HepG2 (cell line): ENCODE measurements at regions not wholly inside any gene's neighbourhood (a gene's known extent, or its start where the extent isn't known, plus 50 kb on each side); places are given as distances from the start of the nearest gene placed in this dataset.

Source experiments
- ATAC-seq: fragments of 200-7000 bp; cut with Tn5 transposase; 3 replicates; pipeline ENCODE4 v1.9.1; 2020; ENCODE audit warnings: mild to moderate bottlenecking, moderate library complexity
- BruUV-seq: library from RNA; stranded (reverse); fragments of 400-500 nt; replicated peaks from 2 replicates; lab custom pipeline; 2021; lab: Mats Ljungman, UMichigan
- CTCF ChIA-PET: fragments of 300-600 bp; formaldehyde crosslinking; extraction: SDS; loops from one replicate; lab custom pipeline; 2021; ENCODE audit warnings: low total read pairs, inconsistent platforms, low intra/inter-chr PET ratio; lab: Yijun Ruan, JAX
- POLR2A ChIA-PET: fragments of 350-600 bp; sonication (Branson Sonifier 250); formaldehyde crosslinking; loops from one replicate; lab custom pipeline; 2020; ENCODE audit warnings: antibody characterized with exemption, inconsistent platforms; lab: Yijun Ruan, JAX
- DNase-seq: peaks from one replicate; pipeline ENCODE4 v3.0.0-alpha.2; 2015; ENCODE audit warnings: low spot score
- FAIRE-seq: peaks from 3 replicates; lab custom pipeline; 2011; peaks lifted over from hg19 to GRCh38; lab: Jason Lieb, UNC
- H2AFZ ChIP-seq: one replicate; pipeline ENCODE4 v1.6.1; 2011; ENCODE audit warnings: low read length, inconsistent platforms
- H3K27ac ChIP-seq: fragments of 300-600 bp; 3 replicates; pipeline ENCODE4 v1.8.0; 2011; ENCODE audit warnings: mixed run types, mild to moderate bottlenecking, mixed read lengths, low read length, inconsistent platforms; ENCODE audit not compliant: insufficient read depth; ENCODE audit errors: extremely low read length
- H3K27me3 ChIP-seq, 2 experiments: fragments of 200-600 bp in 1 of 2; 2 replicates in 1 of 2; 3 replicates in 1 of 2; pipeline versions ENCODE4 v1.6.0 to v1.8.0; 2011; ENCODE audit warnings: low read length in 2 of 2, mild to moderate bottlenecking in 2 of 2, moderate library complexity in 2 of 2, inconsistent platforms in 1 of 2; ENCODE audit not compliant: insufficient read depth in 2 of 2, control insufficient read depth in 1 of 2
- H3K36me3 ChIP-seq, 2 experiments: fragments of 200-600 bp in 1 of 2; replicated peaks in 1 of 2; 2 replicates in 1 of 2; 3 replicates in 1 of 2; pipeline versions ENCODE4 v1.5.1 to v1.8.0; 2011; ENCODE audit warnings: low read length in 2 of 2, inconsistent platforms in 1 of 2; ENCODE audit not compliant: insufficient read depth in 2 of 2, control insufficient read depth in 1 of 2
- H3K4me1 ChIP-seq: 2 replicates; pipeline ENCODE4 v1.5.1; 2012; ENCODE audit warnings: low read length, inconsistent platforms; ENCODE audit not compliant: insufficient read depth
- H3K4me2 ChIP-seq: 2 replicates; pipeline ENCODE4 v1.6.0; 2011; ENCODE audit warnings: low read depth, low read length, inconsistent platforms
- H3K4me3 ChIP-seq, 3 experiments: fragments of 200-600 bp in 1 of 3; sonication (generic), shearing (Covaris generic) in 1 of 3; replicated peaks in 1 of 3; 2 replicates each; pipeline ENCODE4 v1.5.1; 2011 to 2016; ENCODE audit warnings: low read length in 3 of 3, inconsistent platforms in 2 of 3, low read depth in 2 of 3, mild to moderate bottlenecking in 2 of 3, control low read depth in 1 of 3, mixed read lengths in 1 of 3; ENCODE audit not compliant: insufficient read depth in 1 of 3
- H3K79me2 ChIP-seq: one replicate; pipeline ENCODE4 v1.6.1; 2011; ENCODE audit warnings: low read length, inconsistent platforms; ENCODE audit not compliant: insufficient read depth
- H3K9ac ChIP-seq: 2 replicates; pipeline ENCODE4 v1.6.0; 2011; ENCODE audit warnings: mild to moderate bottlenecking, low read depth, low read length, inconsistent platforms; ENCODE audit not compliant: insufficient read depth
- H3K9me3 ChIP-seq: 2 replicates; pipeline ENCODE4 v1.5.1; 2012; ENCODE audit warnings: mild to moderate bottlenecking, low read length
- H4K20me1 ChIP-seq: 2 replicates; pipeline ENCODE4 v1.6.0; 2011; ENCODE audit warnings: inconsistent platforms, mild to moderate bottlenecking, low read length, moderate library complexity; ENCODE audit not compliant: insufficient read depth
- ATF4 ChIP-seq, 2 experiments: fragments of 450-650 bp in 1 of 2; sonication (generic) in 1 of 2; formaldehyde crosslinking; IDR thresholded peaks; 2 replicates each; pipeline versions ENCODE4 v1.5.0 to v1.8.0; 2020 to 2022; ENCODE audit warnings: mild to moderate bottlenecking in 1 of 2, missing genetic modification reagents in 1 of 2
- BCL6 ChIP-seq: IDR thresholded peaks from 2 replicates; pipeline ENCODE4 v1.6.1; 2016; ENCODE audit warnings: missing genetic modification reagents, missing compliant biosample characterization
- CENPBD1 ChIP-seq: sonication (generic); formaldehyde crosslinking; IDR thresholded peaks from 2 replicates; pipeline ENCODE4 v1.8.0; 2022; ENCODE audit warnings: missing genetic modification reagents, low read depth, mild to moderate bottlenecking, borderline replicate concordance
- CREB3 ChIP-seq: sonication (generic); formaldehyde crosslinking; IDR thresholded peaks from 2 replicates; pipeline ENCODE4 v1.5.0; 2020; ENCODE audit warnings: missing genetic modification reagents
- MXD4 ChIP-seq: IDR thresholded peaks from 2 replicates; pipeline ENCODE4 v1.6.1; 2016; ENCODE audit warnings: mild to moderate bottlenecking, missing biosample characterization, missing genetic modification reagents
- MXI1 ChIP-seq: IDR thresholded peaks from 3 replicates; pipeline ENCODE4 v1.6.1; 2012; ENCODE audit warnings: low read depth, low read length, inconsistent platforms, borderline replicate concordance
- NFYC ChIP-seq: IDR thresholded peaks from 2 replicates; pipeline ENCODE4 v1.6.1; 2016; ENCODE audit warnings: missing genetic modification reagents, missing compliant biosample characterization
- PRMT3 ChIP-seq: sonication (generic); formaldehyde crosslinking; IDR thresholded peaks from 2 replicates; pipeline ENCODE4 v1.8.1; 2022; ENCODE audit warnings: low read depth, mild to moderate bottlenecking, moderate library complexity, missing genetic modification reagents, borderline replicate concordance
- SOX5 ChIP-seq: IDR thresholded peaks from 2 replicates; pipeline ENCODE4 v1.6.1; 2016; ENCODE audit warnings: borderline replicate concordance
- SP5 ChIP-seq: IDR thresholded peaks from 2 replicates; pipeline ENCODE4 v1.6.1; 2016; ENCODE audit warnings: low read depth, borderline replicate concordance
- TEAD3 ChIP-seq: optimal IDR thresholded peaks from 2 replicates; pipeline ENCODE3; 2016; ENCODE audit warnings: borderline replicate concordance
- XBP1 ChIP-seq: sonication (generic); formaldehyde crosslinking; IDR thresholded peaks from 2 replicates; pipeline ENCODE4 v1.5.0; 2020; ENCODE audit warnings: missing genetic modification reagents
- ZEB1 ChIP-seq: IDR thresholded peaks from 2 replicates; pipeline ENCODE4 v1.6.1; 2012; ENCODE audit warnings: mild to moderate bottlenecking, low read depth, inconsistent platforms; ENCODE audit not compliant: insufficient replicate concordance
- ZNF20 ChIP-seq: sonication (generic); formaldehyde crosslinking; IDR thresholded peaks from 2 replicates; pipeline ENCODE4 v1.4.0; 2020; ENCODE audit warnings: mild to moderate bottlenecking, moderate library complexity, missing genetic modification reagents
- ZNF362 ChIP-seq: sonication (generic); formaldehyde crosslinking; IDR thresholded peaks from 2 replicates; pipeline ENCODE4 v1.4.0; 2020; ENCODE audit warnings: missing genetic modification reagents, mild to moderate bottlenecking, borderline replicate concordance
- WGBS: methylation state at CpG from one replicate; pipeline ENCODE4 v1.1.6; 2017; ENCODE audit warnings: low lambda C conversion rate; 5-methylcytosine and 5-hydroxymethylcytosine counted together
- in situ Hi-C: cut with HindIII; loops from 2 replicates; pipeline ENCODE4 v1.10.0; 2017; ENCODE audit warnings: low pct_unique_long_range_greater_than_20kb; ENCODE audit not compliant: extremely low pct_ligation_motif_present
- intact Hi-C: fragments of 100-400 bp; cut with micrococcal nuclease; formaldehyde crosslinking; loops from one replicate; pipeline ENCODE4 v1.10.0; 2022; ENCODE audit not compliant: unreplicated experiment
- TF ChIP-seq, protein P1 (sequence below): sonication (generic); formaldehyde crosslinking; IDR thresholded peaks from 2 replicates; pipeline ENCODE4 v1.8.1; 2023; ENCODE audit warnings: mild to moderate bottlenecking, inconsistent platforms, moderate library complexity, missing genetic modification reagents, borderline replicate concordance
- TF ChIP-seq, protein P2 (sequence below): sonication (generic); formaldehyde crosslinking; IDR thresholded peaks from 2 replicates; pipeline ENCODE4 v1.5.0; 2020; ENCODE audit warnings: missing genetic modification reagents

GRCh38 chr12:111245701-111246476, 123.0 kb downstream of the PHETA1 start:
- ATAC-seq (no peak), DNase-seq (no peak), FAIRE-seq (no peak)
- peaks cover 0 to 22% of the 10 kb centered on the region in 2 experiments; a peak in 3 of 5 replicates for H3K27me3 ChIP-seq
- H3K79me2 ChIP-seq = no peaks in the 10 kb centered on the region
- no peak overlapping the region for H3K27ac ChIP-seq
- WGBS = 14% methylated on average over 9 of the region's 12 CpGs
- ChIA-PET CTCF (no interaction called here), POLR2A (no interaction called here)
- no peaks in the 10 kb centered on the region for H3K9me3 ChIP-seq
- no peaks in the 10 kb centered on the region for H3K36me3 ChIP-seq
- no peak overlapping the region for H3K4me3 ChIP-seq
- H3K9ac ChIP-seq = no peak overlapping the region
- no TSS peak for BruUV-seq
- H3K4me1 ChIP-seq = no peaks in the 10 kb centered on the region
- no peak overlapping the region for H3K4me2 ChIP-seq
- no peak overlapping the region for H2AFZ ChIP-seq
- TF ChIP-seq SOX5 (CRISPR knock-in tag) = no peak
- TF ChIP-seq, protein P1, sequence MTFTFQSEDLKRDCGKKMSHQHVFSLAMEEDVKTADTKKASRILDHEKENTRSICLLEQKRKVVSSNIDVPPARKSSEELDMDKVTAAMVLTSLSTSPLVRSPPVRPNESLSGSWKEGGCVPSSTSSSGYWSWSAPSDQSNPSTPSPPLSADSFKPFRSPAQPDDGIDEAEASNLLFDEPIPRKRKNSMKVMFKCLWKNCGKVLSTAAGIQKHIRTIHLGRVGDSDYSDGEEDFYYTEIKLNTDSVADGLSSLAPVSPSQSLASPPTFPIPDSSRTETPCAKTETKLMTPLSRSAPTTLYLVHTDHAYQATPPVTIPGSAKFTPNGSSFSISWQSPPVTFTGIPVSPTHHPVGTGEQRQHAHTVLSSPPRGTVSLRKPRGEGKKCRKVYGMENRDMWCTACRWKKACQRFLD (CRISPR knock-in tag) = no peak
- TF ChIP-seq BCL6 (CRISPR knock-in tag) = no peak
- TF ChIP-seq ZNF20 = no peak
- TF ChIP-seq NFYC (CRISPR knock-in tag) = no peak
- no peak for TF ChIP-seq MXD4 (CRISPR knock-in tag)
- no peak for TF ChIP-seq ATF4 (CRISPR knock-in tag; IDR thresholded peaks at IDR 0.05)
- no peak for TF ChIP-seq ZEB1
- TF ChIP-seq MXI1 = no peak
- TF ChIP-seq PRMT3 = no peak
- TF ChIP-seq, protein P2, sequence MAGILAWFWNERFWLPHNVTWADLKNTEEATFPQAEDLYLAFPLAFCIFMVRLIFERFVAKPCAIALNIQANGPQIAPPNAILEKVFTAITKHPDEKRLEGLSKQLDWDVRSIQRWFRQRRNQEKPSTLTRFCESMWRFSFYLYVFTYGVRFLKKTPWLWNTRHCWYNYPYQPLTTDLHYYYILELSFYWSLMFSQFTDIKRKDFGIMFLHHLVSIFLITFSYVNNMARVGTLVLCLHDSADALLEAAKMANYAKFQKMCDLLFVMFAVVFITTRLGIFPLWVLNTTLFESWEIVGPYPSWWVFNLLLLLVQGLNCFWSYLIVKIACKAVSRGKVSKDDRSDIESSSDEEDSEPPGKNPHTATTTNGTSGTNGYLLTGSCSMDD = no peak
- no peak for TF ChIP-seq TEAD3 (CRISPR knock-in tag)
- TF ChIP-seq ZNF362 (CRISPR knock-in tag) = no peak
- no peak for TF ChIP-seq SP5
- no peak for TF ChIP-seq XBP1 (CRISPR knock-in tag)
- no peak for TF ChIP-seq CENPBD1 (CRISPR knock-in tag)
- TF ChIP-seq CREB3 (CRISPR knock-in tag) = no peak
- intact Hi-C loops (no loop called here), in situ Hi-C loops (no loop called here)
- no peaks in the 10 kb centered on the region for H4K20me1 ChIP-seq
